ENCODE measurements at regions not wholly inside any gene's neighbourhood (a gene's known extent, or its start where the extent isn't known, plus 50 kb on each side); places are given as distances from the start of the nearest gene placed in this dataset.

DNA sequence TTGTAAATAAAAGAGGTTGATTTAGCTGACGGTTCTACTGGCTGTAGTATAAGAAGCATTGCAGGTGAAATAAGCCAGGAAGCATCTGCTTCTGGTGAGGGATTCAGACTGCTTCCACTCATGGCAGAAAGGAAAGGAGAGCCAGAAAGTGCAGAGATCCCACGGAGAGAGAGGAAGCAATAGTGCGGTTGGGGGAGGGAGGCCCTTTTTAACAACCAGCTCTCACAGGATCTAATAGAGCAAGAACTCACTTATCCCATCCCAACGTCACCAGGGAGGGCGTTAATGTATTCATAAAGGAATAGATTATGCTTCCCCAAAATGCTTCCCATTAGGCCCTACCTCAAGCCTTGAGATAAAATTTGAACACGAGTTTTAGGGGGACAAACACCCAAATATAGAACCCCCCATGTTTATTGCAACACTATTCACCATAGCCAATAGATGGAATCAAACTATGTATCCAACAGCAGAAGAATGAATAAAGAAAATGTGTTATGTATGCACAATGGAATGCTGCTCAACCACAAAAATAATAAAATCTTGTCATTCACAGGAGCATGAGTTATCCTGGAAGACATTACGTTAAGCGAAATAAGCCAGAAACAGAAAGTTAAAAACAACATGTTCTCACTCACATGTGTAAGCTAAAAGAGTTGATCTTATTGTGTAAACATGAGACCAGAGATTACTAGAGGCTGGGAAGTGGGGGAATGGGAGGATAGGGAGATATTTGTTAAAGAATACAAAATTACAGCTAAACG is 908.3 kb upstream of the ANO3 start (continued):
- TF ChIP-seq ZNF462 (CRISPR knock-in tag; IDR thresholded peaks at IDR 0.05) = no peak
- TF ChIP-seq CREB1 (CRISPR knock-in tag; IDR thresholded peaks at IDR 0.05; ENCODE audit: low read depth) = no peak
- no peak for TF ChIP-seq CTCF (conservative IDR thresholded peaks at IDR 0.05; ENCODE audit: low read depth in 2 of 2)
- TF ChIP-seq ZNF114 (CRISPR knock-in tag; IDR thresholded peaks at IDR 0.05) = no peak
- no peak for TF ChIP-seq STAT1 (IDR thresholded peaks at IDR 0.05; ENCODE audit: unreplicated experiment)
- no peak for TF ChIP-seq EZH2 (IDR thresholded peaks at IDR 0.05; ENCODE audit: low read depth, unreplicated experiment)
- no peak for TF ChIP-seq ETS1 (IDR thresholded peaks at IDR 0.05)
- no peak for TF ChIP-seq ZNF331 (CRISPR knock-in tag; IDR thresholded peaks at IDR 0.05; ENCODE audit: low read depth)

Measured in GM23338 (cell line).